Hematopoietic multipotent progenitor cell treated with erythropoietin and hydrocortisone succinate and interleukin-3 and kit ligand, for 6 days (in vitro differentiated cells): ENCODE measurements at regions not wholly inside any gene's neighbourhood (a gene's known extent, or its start where the extent isn't known, plus 50 kb on each side); places are given as distances from the start of the nearest gene placed in this dataset.

ENCODE experiments used
- DNase-seq: peaks from one replicate; pipeline ENCODE4 v3.0.0-alpha.2; 2015

DNA sequence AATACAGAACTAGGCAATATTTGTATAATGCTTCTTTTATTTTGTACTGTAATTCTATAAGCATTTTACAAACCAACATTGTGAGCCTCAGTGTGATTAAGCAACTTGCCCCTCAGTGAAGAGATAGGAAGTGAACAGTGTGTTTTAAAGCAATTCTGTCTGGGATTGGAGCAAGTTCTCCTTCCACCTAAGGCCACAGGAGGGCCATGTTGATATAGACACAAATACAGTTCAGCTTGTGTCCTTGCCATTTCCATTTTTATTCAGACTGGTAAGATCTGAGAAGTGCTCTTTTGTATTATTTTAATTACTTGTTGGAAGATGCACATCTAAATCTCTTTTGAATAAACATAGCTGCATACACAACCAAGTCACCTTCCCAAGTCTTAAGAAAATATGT, 416.3 kb upstream of the COBL start:
- DNase-seq: no peak

DNA sequence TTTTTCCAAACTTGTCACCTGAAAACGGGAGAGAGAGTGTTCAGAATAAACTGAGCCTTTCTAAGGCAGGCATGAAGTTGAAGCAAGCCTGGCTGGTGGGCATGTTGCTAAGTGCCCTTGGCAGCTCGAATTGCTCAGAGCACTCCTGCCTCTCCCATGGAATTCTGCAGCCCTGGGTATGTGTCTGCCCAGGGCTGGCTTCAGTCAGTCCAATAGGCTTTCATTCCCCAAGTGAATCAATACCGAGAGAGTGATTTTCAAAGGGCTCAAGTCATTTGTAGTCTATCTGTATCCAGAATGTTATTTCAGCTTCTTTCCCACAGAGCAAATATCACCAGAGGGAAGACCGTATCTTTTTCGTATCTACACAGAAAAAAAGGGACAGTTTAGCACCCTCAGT, 415.5 kb upstream of the COBL start:
- no peak for DNase-seq

DNA sequence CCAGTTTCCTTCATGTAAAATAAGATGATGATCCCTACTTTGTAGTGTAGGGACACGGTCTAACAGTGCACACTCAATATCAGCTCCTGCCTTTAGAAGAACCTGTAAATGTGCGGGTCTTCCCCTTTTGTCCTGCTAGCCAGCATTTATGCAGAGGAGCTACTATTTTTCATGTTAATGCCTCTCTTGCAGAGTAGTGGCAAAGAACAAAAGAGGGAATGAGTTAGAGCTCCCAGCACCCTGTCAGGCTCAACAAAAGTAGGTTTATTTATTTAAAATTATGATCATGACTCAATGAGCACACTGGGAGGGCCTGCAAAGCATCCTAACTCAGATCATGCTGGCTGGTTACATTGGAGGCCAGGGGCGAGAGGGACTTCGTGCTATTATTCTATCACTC, 414.5 kb upstream of the COBL start:
- DNase-seq: no peak

DNA sequence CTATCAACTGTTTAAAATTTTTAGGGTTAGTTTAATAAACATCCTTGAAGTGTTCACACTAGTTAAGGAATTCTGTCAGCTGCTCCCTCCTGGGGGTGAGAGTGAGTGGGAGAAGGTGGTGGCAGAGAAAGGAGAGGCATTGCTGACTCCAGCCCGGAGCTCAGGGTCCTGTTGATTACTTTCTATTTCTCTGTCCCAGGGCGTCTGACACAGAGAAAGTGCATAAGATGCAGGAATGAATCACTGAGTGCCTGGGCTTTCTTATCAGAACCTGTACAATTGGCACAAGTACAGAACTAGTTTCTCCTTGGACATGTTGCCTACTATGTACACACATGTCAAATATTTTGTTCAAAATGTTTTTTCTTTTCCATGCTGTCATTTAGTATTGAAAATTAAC, 410.8 kb upstream of the COBL start:
- DNase-seq: no peak

DNA sequence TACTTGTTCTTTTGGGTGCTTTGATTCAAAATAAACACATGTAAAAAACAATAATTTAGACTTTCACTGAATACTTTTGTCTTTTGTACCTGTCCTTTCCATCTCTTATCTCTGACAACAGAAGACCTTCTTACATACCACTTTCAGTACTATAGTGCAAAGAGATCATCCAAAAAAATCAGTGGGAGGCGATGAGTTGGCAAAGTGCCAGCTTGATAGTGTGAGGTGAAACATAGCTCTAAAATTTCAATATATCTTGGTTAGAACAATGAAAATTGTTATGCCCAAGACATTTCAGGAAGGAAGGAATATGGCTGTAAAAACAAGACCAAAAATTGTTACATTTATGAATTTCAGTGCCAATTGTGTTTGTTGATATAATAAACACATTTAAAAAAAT, 390.2 kb upstream of the COBL start:
- no peak for DNase-seq

DNA sequence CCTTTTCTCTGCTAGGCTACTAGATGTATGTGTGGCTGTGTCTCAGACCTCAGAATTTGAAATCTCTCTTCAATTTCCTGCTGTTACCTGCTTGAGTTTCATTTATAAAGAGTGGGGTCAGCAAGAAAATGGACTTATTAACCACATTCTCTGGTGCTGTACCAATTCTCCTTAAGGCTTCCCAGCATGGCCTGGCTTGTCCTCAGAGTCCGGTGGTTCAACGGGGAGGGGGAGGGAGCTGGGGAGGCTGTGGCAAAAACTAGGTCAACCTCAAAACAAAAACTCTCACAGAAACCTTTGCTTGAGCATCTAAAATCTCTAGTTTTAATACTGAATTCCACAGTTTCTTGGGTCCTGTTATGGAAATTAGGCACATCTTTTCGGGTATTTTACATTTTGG, 389.1 kb upstream of the COBL start:
- no peak for DNase-seq

DNA sequence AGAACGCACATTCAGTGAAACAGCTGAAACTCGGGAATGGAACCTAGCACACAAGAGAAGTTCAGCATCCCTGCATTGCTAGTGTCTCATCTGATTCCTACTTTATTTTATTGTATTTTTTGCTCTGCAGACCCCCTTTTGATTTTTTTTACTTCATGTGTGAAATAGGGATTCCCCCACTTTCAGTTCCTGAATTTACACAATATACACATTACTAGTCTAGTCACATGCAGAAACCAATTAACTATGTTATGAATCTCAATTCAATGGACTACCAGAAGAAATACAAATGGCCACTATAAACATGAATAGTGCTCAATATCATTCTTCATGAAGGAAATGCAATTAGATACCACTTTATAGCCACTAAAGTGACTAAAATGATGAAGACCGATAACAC, 386.1 kb upstream of the COBL start:
- no peak for DNase-seq

DNA sequence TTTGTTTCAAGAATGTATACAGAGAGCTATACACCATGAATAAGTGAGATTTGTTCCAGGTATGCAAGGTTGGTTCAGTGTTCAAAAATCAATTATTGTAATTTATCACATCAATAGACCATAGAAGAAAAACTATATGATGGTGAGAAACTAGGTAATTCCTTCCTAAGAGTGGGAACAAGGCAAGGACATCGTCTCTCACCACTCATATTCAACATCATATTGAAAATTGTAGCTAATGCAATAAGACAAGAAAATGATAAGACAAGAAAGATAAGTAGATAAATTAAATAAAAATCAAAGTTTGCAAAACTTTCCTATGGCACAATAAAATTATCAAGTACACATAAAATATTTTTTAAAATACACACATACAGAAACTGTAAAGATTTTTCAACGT, 385.3 kb upstream of the COBL start:
- DNase-seq: no peak

DNA sequence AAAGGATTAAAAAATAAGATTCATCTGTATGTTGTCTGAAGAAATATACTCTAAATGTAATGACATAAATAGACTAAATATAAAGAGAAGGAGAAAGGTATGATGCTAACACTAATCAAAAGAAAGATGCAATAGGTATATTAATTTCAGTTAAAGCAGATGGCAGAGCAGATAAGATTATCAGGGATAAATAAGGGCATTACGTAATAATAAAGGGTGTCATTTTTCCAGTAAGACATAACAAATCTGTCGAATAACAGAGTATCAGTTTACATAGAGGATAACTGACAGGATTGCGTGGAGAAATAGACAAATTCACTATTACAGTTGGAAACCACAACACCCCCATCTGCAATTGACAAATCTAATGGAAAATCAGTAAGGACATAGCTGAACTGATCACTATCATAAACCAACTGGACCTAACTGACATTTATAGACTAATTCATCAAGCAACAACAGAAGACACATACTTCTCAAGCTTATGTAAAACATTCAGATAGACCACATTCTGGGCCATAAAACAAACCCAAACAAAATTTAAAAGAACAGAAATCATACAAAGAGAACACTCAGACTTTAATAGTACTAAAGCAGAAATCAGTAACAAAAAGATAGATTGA, 384.1 kb upstream of the COBL start:
- DNase-seq: no peak

DNA sequence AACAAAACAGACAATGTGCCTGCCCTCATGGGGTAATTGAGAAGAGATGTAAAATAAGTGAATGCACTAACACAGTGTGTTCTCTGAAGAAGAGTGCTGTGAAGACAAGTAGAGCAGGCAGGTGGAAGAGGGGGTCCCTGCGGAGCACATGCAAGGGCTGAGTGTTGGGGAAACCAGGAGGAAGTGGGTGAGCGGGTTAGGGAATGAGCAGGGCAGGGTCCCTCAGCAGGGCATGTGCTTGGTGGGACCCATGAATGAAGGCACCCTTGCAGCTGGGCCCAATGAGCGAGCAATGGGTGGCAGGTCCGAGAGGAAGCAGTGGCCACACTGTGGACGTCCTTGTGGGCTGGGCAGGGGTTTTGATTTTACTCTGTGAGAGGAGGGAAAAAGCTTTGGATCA, 376.6 kb upstream of the COBL start:
- DNase-seq: no peak

DNA sequence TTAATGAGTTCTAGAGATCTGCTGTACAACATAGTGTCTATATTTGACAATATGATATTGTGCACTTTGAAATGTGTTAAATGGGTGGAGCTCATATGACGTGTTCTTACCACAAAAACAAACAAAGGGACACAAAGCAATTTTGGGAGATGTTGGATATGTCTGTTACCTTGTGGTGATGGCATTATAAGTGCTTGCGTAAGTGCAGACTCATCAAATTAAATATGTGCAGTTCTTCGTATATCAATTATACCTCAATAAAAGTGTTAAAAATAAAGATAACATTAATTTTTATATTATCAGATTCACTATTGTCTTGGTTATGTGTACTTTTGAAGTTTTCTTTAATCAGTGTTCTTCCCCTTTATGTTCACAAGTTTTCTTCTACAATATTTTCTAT, 372.9 kb upstream of the COBL start:
- DNase-seq: no peak

DNA sequence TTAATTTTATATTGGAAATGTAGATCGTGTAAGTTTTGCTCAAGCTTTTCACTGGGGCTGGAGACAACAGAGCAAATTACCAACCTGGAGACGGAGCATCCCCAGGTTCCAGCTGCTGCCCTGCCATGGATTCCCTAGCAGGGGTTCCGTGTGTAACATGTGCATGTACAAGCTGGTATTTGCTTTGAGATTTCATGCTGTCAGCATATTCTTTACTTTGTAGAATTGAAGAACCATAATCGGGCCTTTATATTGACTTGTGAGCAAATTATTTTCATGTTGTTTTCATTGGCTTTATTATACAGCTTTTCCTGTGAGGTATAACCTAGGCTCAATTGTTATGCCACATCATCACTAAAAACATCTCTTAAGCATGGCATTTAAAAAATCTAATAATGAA, 369.2 kb upstream of the COBL start:
- DNase-seq: no peak

DNA sequence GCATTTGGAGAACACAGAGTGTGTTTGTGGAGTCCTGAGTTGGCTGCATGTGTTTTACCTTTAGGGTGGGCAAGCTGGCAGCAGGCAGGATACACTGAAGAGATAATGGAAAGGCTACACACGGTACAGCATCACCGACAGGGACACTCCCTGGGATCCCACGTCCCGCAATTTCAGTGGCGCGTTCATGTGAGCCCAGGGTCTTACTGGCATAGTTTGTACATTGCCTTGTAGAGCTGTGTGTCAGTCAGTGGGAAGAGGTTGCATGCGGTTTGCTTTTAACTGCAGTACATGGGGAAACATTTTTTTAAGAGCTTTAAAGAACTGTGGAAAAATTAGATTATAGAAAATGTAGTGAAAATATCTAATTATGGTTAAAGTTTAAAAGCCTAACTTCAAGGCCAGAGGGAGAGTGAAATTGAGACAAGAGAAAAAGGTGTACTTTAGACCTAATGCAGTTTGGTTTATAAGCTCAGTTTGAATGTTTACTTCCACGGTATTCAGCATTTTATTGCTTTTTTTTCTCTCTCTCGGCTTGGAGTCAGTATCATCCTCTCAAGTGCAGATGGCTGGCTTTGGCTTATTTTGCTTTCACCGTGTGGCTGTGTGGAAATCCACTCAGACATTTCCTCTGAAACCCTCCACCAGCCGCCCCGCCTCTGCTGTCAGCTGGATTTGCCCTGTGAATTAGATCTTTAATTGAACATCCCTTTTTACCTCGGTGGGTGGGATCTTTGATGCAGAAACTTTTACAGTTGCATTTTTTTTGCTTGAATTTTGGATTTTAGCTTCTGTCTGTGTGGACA, 364.2 kb upstream of the COBL start:
- no peak for DNase-seq

DNA sequence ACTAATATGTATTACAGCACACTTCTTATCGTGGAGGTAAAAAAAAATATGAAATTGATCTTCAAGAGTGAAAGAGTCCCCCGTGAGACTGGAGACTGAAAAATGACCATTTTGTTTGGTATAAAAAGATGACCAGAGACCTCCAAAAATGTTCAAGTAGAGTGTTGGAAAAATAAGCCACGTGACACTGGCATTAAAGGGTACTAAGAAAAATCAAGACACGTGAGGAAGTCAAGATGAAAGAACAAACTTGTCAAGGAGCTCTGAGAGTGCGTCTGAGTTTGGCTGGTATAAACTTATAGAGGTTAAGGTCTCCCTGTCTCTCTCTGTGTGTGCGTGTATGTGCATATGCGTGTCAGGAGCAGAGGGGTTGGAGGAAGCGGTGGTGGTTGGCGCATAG, 362.7 kb upstream of the COBL start:
- no peak for DNase-seq

DNA sequence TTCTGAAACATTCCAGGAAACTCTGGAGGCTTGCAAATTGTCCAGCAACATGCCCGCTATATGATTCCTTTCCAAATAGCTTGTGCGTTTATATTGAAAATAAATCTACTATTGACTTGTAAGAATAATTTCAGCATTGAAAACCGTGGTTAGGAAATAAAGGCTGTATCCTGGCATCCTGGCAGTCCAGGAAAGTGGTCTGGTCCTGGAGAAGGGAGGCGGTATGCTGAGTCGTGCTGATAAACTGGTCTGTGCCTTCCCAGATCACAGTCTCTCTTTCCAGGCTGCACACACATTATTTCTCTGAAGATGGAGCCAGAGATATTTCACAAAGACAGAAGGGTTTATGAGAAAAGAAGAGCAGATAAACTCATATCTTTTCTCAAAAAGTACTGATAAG, 350.1 kb upstream of the COBL start:
- no peak for DNase-seq

DNA sequence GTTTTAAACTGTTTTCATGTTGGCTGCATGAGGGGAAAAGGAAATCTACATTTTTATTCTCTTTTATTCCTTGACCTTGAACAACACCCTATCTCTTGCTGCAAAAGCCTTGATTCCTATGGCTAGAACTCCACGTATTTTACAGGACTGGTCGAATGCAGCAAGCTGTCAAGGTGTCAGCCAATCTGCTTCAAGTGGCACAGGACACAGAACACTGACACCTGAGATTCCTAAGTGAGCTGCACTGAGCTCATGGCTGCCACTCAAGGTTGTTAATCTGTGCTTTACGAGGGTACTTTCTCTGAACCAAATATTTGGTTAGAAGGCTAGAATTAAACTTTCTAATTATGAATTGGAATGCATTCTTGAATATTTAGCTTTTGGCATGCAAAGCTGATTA, 349.7 kb upstream of the COBL start:
- no peak for DNase-seq

DNA sequence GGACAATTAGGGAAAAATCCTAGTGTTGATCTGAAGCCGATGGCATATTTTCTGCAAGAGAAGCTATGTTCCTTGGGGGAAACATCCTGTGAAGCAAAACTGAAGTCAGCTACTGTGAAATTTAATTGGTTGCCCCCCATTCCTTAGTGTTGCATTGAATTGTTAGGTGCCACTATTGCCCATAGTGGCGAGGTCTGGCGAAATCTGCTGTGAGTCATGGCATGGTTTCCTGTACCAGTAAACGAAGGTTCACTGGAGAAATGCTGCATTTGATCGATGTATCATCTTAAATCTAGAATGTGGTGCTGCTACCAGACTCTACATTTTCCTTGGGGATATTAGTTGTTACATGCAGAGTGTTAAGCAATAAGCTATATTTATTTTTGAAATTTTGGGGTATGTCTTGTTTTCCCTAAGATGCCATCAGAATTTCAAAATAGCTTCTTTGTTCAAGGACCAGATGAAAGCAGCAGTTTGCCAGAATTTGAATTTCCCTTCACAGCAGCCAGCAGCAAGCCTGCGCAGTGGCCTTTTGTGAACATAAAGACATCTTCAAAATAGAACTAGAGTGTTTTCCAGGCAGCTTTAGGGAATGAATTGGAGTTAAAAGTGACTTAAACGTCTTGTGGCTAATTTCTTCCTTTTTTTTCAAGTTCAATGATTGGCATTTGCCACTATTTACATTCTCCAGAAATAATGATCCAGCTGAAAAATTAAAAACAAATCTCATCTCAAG, 348.6 kb upstream of the COBL start:
- no peak for DNase-seq

DNA sequence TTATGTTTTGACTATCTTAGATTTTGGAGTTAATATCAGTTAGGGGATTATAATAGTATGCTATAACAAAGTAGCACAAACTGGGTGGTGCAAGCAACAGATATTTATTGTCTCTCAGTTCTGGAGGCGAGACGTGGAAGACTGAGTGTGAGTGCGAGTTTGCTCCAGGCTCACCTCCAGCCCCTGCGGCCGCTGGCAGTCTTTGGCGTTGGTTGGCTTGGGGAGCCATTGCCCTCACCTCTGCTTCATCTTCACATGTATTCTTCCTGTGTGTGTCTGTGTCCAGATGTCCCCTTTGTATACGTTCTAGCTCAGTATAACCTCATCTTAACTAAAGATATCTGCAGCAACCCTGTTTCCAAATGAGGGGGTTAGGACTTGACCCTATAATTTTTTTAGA, 343.9 kb upstream of the COBL start:
- DNase-seq: no peak

DNA sequence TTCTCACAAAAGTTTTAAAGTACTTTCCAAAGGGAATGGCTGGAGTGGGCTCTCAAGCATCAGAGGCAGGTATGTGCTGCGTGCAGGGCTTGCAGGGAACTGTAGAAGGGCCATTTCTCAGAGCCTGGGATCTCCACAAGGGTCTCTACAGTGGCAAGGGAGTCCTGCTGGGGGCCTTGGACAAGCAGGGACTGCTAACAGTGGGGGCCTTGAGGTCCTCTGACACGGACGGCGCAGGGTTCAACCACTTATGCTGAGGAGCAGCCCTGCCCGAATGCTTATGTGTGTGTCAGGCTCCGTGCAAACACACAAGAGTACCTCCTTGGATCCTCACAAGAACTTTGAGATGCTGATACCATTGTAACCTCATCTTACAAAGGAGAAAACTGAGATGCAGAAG, 342.1 kb upstream of the COBL start:
- DNase-seq: no peak

DNA sequence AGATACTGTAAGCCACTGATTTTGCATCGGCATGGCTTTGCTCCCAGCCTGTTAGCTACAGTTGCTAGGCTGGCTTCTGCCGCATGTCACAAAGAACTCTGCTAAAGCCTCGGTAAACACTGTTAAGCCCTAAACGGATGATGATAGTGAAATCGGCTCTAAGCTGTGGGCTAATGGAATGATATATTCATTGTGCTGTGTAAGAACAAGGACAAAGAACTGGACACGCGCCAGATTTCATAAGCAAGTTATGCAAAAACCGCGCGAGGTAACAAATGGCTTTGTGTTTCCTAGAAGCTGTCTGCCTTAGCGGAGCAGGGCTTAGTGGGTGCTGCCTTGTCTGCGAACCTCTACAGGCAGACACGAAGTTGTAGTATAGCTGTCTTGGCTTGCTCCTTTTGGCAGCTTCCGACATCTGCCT, 331.3 kb upstream of the COBL start:
- no peak for DNase-seq

DNA sequence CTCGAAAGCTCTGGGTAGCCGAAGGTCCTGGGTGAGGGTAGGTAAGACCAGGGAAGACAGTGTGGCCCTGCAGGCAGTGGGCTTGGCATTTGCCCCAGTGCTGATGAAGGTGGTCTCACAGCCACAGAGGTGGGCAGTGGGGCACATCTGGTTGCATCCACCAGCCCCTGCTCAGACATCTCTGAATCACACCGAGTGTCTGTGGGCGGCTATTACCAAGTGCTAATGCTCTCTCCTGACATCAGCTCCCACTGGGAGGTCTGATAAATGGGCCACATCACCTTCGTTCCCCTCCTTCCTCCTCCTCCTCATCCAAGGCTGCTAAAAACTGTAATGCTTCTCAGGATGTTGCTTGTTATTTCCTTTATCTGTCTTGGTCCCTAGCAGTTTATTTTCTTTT, 330.9 kb upstream of the COBL start:
- no peak for DNase-seq

DNA sequence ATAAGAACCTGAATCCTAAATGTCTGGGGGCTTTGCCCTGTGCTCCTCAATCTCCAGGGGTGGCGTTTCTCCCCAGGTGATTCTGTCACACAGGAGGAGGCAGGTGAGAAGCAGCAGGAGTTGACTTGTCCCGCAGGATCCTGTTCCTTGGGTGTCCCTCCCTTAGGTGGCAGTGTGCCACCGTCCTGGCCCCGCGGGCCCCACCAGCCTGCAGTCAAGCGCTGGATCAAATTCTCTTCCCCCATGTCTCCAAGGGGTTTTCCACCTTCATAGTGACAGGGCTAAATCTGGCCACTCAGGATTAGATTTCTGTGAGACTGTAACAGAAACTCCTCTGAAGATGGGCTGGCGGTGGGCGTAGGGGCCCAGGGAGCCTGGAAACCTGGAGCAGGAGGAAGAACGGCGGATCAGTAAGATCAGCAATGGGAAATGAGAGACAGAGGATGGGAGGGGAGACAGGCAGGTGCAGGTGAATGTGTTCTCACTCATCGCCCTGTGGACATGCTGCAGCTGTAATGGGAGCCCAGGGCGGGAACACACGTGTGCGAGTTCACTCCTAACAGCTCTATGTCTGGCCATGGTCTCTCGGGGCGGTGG, 329.2 kb upstream of the COBL start:
- DNase-seq: no peak

DNA sequence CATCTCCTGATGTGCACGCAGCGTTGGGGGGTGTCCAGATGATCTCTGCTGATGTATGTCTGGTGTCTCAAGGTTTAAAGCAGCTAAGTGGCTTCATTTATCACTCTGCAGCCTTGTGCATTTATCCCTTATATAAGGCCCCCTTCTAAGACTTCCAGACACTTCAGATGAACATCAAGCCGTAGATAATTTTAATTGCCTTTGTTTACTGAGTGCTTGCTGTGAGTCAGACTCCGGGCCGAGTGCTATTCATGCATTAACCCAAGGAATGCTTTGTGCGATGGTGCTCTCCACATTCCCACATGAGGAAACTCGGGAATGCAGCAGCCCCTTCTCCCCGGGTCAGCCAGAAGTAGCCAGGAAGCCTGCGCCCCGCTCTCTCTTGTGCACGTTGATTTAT, 328.6 kb upstream of the COBL start:
- DNase-seq: no peak

DNA sequence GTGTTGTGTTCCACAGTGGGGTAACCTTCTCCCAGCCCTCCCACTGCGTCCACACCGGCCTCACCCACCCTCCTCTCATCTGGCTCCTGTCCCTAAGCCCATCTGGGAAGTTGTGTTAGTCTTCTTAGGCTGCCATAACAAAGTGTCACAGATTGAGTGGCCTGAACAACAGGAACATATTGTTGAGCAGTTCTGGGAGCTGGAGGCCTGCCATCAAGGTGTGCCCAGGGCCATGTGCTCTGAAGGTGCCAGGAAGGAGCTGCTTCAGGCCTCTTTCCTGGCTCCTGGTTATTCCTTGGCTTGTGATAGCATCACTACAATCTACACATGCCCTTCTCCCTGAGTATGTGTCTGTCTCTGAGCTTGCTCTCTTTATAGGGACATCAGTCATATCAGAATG, 327.6 kb upstream of the COBL start:
- no peak for DNase-seq
